ENCODE measurements at regions not wholly inside any gene's neighbourhood (a gene's known extent, or its start where the extent isn't known, plus 50 kb on each side); places are given as distances from the start of the nearest gene placed in this dataset.

- TF ChIP-seq CREB1 (IDR thresholded peaks at IDR 0.05; ENCODE audit: low read depth) (no peak), POLR2A (IDR thresholded peaks at IDR 0.05; ENCODE audit: low read depth, low read length) (no peak), POLR2AphosphoS5 (IDR thresholded peaks at IDR 0.05; ENCODE audit: low read length) (no peak), ESRRA (IDR thresholded peaks at IDR 0.05; ENCODE audit: low read length) (no peak), MAX (IDR thresholded peaks at IDR 0.05; ENCODE audit: low read depth, low read length) (no peak), REST (IDR thresholded peaks at IDR 0.05; ENCODE audit: low read depth, low read length) (no peak), CTCF (IDR thresholded peaks at IDR 0.05 in 2 of 3, conservative IDR thresholded peaks at IDR 0.05 in 1 of 3; ENCODE audit: control insufficient read depth in 2 of 3, extremely low read depth in 1 of 3, insufficient read depth in 1 of 3, low read depth in 3 of 3, low read length in 3 of 3) (no peak)
These were observed 236.5 kb downstream of the WDR11 start for GRCh38 chr10:121087688-121088087.

Measured in GM12878 (cell line).